ENCODE measurements at regions not wholly inside any gene's neighbourhood (a gene's known extent, or its start where the extent isn't known, plus 50 kb on each side); places are given as distances from the start of the nearest gene placed in this dataset.
A peak's percentile ranks its signal among the peaks of the same experiment; 100 is the strongest.

DNA sequence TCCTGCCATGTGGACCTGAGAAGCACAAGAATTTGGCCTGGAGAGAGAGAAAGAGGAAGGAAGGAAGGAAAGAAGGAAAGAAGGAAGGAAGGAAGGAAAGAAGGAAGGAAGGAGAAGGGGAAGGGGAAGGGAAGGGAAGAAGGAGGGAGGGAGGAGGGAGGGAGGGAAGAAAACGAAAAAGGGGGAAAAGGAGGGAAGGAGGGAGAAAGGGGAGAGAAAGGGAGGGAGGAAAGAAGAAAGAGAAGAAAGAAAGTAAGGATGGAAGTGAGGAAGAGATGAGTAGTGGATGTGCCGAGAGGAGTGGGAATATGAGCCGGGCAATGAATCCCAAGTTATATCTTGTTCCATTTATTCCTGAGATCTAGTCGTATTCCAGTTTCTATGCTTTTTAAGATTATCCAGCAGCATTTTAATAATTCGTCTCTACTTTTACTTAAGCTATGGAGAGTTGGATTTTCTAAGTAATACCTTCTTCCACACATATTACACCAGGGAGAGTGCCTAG is 247.8 kb downstream of the TDRD15 start:
- Histone ChIP-seq H3K36me3 (ENCODE audit: control insufficient read depth, insufficient read depth, low read length) (no peaks in the 10 kb centered on the region), H3K4me3 (ENCODE audit: insufficient read depth, low read depth, low read length) (no peak overlapping the region), H3K9me3 (ENCODE audit: control insufficient read depth, insufficient read depth, low read length) (no peaks in the 10 kb centered on the region), H3K4me2 (ENCODE audit: low read depth, low read length) (no peak overlapping the region), H3K9me1 (ENCODE audit: insufficient read depth, low read length) (no peaks in the 10 kb centered on the region), H4K91ac (ENCODE audit: insufficient read depth, low read depth, low read length) (no peak overlapping the region), H3K56ac (ENCODE audit: extremely low read depth, insufficient read depth, low read length) (no peak overlapping the region), H3K27ac (ENCODE audit: insufficient read depth, low read length) (no peak overlapping the region), H2AK9ac (replicated peaks; ENCODE audit: low read depth, low read length, poor library complexity) (no peak overlapping the region), H3K4me1 (ENCODE audit: control insufficient read depth, insufficient read depth, low read length) (no peaks in the 10 kb centered on the region), H3K9ac (ENCODE audit: low read depth, low read length) (no peak overlapping the region), H3K18ac (ENCODE audit: low read depth, low read length) (no peak overlapping the region), H4K20me1 (ENCODE audit: insufficient read depth, low read length) (no peaks in the 10 kb centered on the region), H3K27me3 (ENCODE audit: control insufficient read depth, insufficient read depth, low read length) (no peaks in the 10 kb centered on the region), H3K14ac (replicated peaks; ENCODE audit: low read depth, low read length) (no peak overlapping the region), H4K8ac (ENCODE audit: low read depth in 2 of 2, low read length in 2 of 2) (no peak overlapping the region), H2AK5ac (ENCODE audit: low read depth, low read length) (no peak overlapping the region), H2AFZ (replicated peaks; ENCODE audit: low read length, poor library complexity) (no peak overlapping the region), H3K23ac (ENCODE audit: low read depth, low read length) (no peak overlapping the region), H4K5ac (ENCODE audit: low read depth, low read length) (no peak overlapping the region), H2BK15ac (ENCODE audit: low read depth, low read length) (no peak overlapping the region), H3K4ac (ENCODE audit: low read depth, low read length) (no peak overlapping the region), H2BK120ac (ENCODE audit: low read depth, low read length) (no peak overlapping the region), H2BK5ac (ENCODE audit: low read depth, low read length, poor library complexity, severe bottlenecking) (no peak overlapping the region), H3K79me1 (ENCODE audit: low read depth in 1 of 2, low read length in 2 of 2) (no peaks in the 10 kb centered on the region), H2BK20ac (ENCODE audit: low read depth, low read length) (peak overlapping the region; percentile 30; the same call in 1 of the 2 replicates)
- dilution Hi-C loops (cut with HindIII; ENCODE audit: low sequenced_read_pairs, unreplicated experiment) = no loop called here
- no peak for ATAC-seq (ENCODE audit: low read depth)
- 43% methylated on average over 1 of the region's 5 CpGs; no CpG with 5 or more reads in 1 of the 2 experiments for WGBS, 2 experiments (ENCODE audit: extremely low coverage in 2 of 2, insufficient read length in 1 of 2)
- no peak for DNase-seq
- no TSS peak for BruUV-seq (replicated peaks)
- in situ Hi-C loops (cut with MboI; ENCODE audit: low sequenced_read_pairs) = no loop called here
- POLR2A ChIA-PET (ENCODE audit: unreplicated experiment) = no interaction called here
- TF ChIP-seq FOS (IDR thresholded peaks at IDR 0.05; ENCODE audit: low read depth, low read length) (no peak), CEBPB (IDR thresholded peaks at IDR 0.05; ENCODE audit: low read depth, low read length) (no peak), SMC3 (IDR thresholded peaks at IDR 0.05; ENCODE audit: low read depth, low read length) (no peak), RAD21 (IDR thresholded peaks at IDR 0.05; ENCODE audit: low read length) (no peak)
- CTCF ChIA-PET = no interaction called here
- intact Hi-C loops (cut with micrococcal nuclease) = no loop called here

Measured in IMR-90 (cell line).